CD4-positive, alpha-beta T cell (primary cell): ENCODE measurements at regions not wholly inside any gene's neighbourhood (a gene's known extent, or its start where the extent isn't known, plus 50 kb on each side); places are given as distances from the start of the nearest gene placed in this dataset.

Experiments used
- ATAC-seq: fragments of 200-7000 bp; cut with Tn5 transposase; one replicate; pipeline ENCODE4 v1.10.0; 2022; ENCODE audit warnings: mild to moderate bottlenecking; ENCODE audit not compliant: poor library complexity
- CTCF ChIA-PET: fragments of 350-600 bp; sonication (Branson Sonifier 250); formaldehyde crosslinking; loops from one replicate; lab custom pipeline; 2021; ENCODE audit warnings: antibody characterized with exemption, inconsistent platforms; lab: Charles Lee
- POLR2A ChIA-PET: fragments of 350-600 bp; sonication (Branson Sonifier 250); formaldehyde crosslinking; loops from one replicate; lab custom pipeline; 2021; ENCODE audit warnings: antibody characterized with exemption, inconsistent platforms; lab: Charles Lee
- DNase-seq, 14 experiments: peaks; one replicate each; pipeline ENCODE4 v3.0.0-alpha.2; 2013 to 2020; ENCODE audit warnings: mixed read lengths in 2 of 14
- H3K27ac ChIP-seq, 2 donors: one replicate each; pipeline versions ENCODE4 v1.5.1 to v1.7.0; 2013; ENCODE audit warnings: low read length in 2 of 2, low read depth in 1 of 2, mild to moderate bottlenecking in 1 of 2
- H3K27me3 ChIP-seq, 2 experiments: 1 replicate in 1 of 2; 2 replicates in 1 of 2; pipeline versions ENCODE4 v1.6.1 to v1.7.0; 2013; ENCODE audit warnings: low read length in 2 of 2, control low read depth in 1 of 2, mild to moderate bottlenecking in 1 of 2, moderate library complexity in 1 of 2; ENCODE audit not compliant: insufficient read depth in 2 of 2, control insufficient read depth in 1 of 2
- H3K36me3 ChIP-seq: one replicate; pipeline ENCODE4 v1.6.1; 2013; ENCODE audit warnings: low read length, control low read depth; ENCODE audit not compliant: insufficient read depth
- H3K4me1 ChIP-seq: one replicate; pipeline ENCODE4 v1.6.1; 2013; ENCODE audit warnings: low read length, control low read depth; ENCODE audit not compliant: insufficient read depth
- H3K4me3 ChIP-seq: one replicate; pipeline ENCODE4 v1.5.1; 2013; ENCODE audit warnings: mild to moderate bottlenecking, low read length, moderate library complexity
- H3K9me3 ChIP-seq, 2 experiments: 1 replicate in 1 of 2; 2 replicates in 1 of 2; pipeline versions ENCODE4 v1.6.1 to v1.7.0; 2013; ENCODE audit warnings: low read length in 2 of 2, mild to moderate bottlenecking in 2 of 2, control low read depth in 1 of 2, moderate library complexity in 1 of 2; ENCODE audit not compliant: control insufficient read depth in 1 of 2, insufficient read depth in 1 of 2
- H3K27ac Mint-ChIP-seq: one replicate; pipeline ENCODE4 v1.8.0; 2020; ENCODE audit warnings: mixed read lengths
- H3K27me3 Mint-ChIP-seq: one replicate; pipeline ENCODE4 v1.8.0; 2021; ENCODE audit warnings: mixed read lengths
- H3K36me3 Mint-ChIP-seq: one replicate; pipeline ENCODE4 v1.8.0; 2021; ENCODE audit warnings: low read depth, mixed read lengths
- H3K4me1 Mint-ChIP-seq: one replicate; pipeline ENCODE4 v1.8.0; 2021; ENCODE audit warnings: low read depth, mixed read lengths
- H3K4me3 Mint-ChIP-seq: one replicate; pipeline ENCODE4 v1.8.0; 2020; ENCODE audit warnings: mild to moderate bottlenecking, mixed read lengths
- H3K9me3 Mint-ChIP-seq: one replicate; pipeline ENCODE4 v1.8.0; 2020; ENCODE audit warnings: mixed read lengths
- CTCF ChIP-seq: fragments of 200-600 bp; IDR thresholded peaks from one replicate; pipeline ENCODE4 v1.8.0; 2022; ENCODE audit warnings: antibody characterized with exemption, mild to moderate bottlenecking
- intact Hi-C, 2 experiments: fragments of 100-400 bp; cut with DNase I in 1 of 2; cut with micrococcal nuclease in 1 of 2; formaldehyde crosslinking; loops; one replicate each; pipeline versions ENCODE4 v1.15.1 to v1.9.0; 2023 to 2025; cut with DNase I, micrococcal nuclease

- Histone ChIP-seq H3K4me3 (no peak overlapping the region), H3K4me1 (no peaks in the 10 kb centered on the region), H3K36me3 (no peaks in the 10 kb centered on the region), H3K9me3 (peaks cover 0 to 4% of the 10 kb centered on the region in 2 experiments), H3K27me3 (no peaks in the 10 kb centered on the region), H3K27ac (no peak overlapping the region)
- Mint-ChIP-seq H3K4me1 (no peaks in the 10 kb centered on the region), H3K27ac (no peak overlapping the region), H3K9me3 (no peaks in the 10 kb centered on the region), H3K4me3 (no peak overlapping the region), H3K36me3 (no peaks in the 10 kb centered on the region), H3K27me3 (no peaks in the 10 kb centered on the region)
- ChIA-PET CTCF (no interaction called here), POLR2A (no interaction called here)
- intact Hi-C loops = no loop called here
- DNase-seq (no peak), ATAC-seq (no peak)
- no peak for TF ChIP-seq CTCF
These were observed 653.3 kb upstream of the FOXG1 start for GRCh38 chr14:28113311-28113710.

- no peak for ATAC-seq
- peaks cover 10% of the 10 kb centered on the region for H3K9me3 Mint-ChIP-seq
These were observed 649.9 kb upstream of the FOXG1 start for GRCh38 chr14:28116716-28117115.

GRCh38 chr14:28119849-28120248 is 646.7 kb upstream of the FOXG1 start:
- no peak overlapping the region for H3K4me3 ChIP-seq
- no peak for TF ChIP-seq CTCF
- H3K27ac ChIP-seq = no peak overlapping the region
- H3K4me1 ChIP-seq = no peaks in the 10 kb centered on the region
- no peaks in the 10 kb centered on the region for H3K36me3 ChIP-seq
- ATAC-seq (no peak), DNase-seq (no peak)
- intact Hi-C loops = no loop called here
- H3K27me3 ChIP-seq = no peaks in the 10 kb centered on the region
- no peaks in the 10 kb centered on the region for H3K9me3 ChIP-seq
- Mint-ChIP-seq H3K27ac (no peak overlapping the region), H3K9me3 (peaks cover 21% of the 10 kb centered on the region), H3K4me1 (no peaks in the 10 kb centered on the region), H3K36me3 (no peaks in the 10 kb centered on the region), H3K4me3 (no peak overlapping the region), H3K27me3 (no peaks in the 10 kb centered on the region)
- CTCF ChIA-PET = no interaction called here
- POLR2A ChIA-PET = no interaction called here

More at GRCh38 chr14:28116716-28117115, 649.9 kb upstream of the FOXG1 start:
- intact Hi-C loops = no loop called here
- H3K27me3 Mint-ChIP-seq = no peaks in the 10 kb centered on the region
- H3K4me3 ChIP-seq = no peak overlapping the region
- no peaks in the 10 kb centered on the region for H3K4me1 Mint-ChIP-seq
- DNase-seq = no peak
- CTCF ChIA-PET = no interaction called here
- H3K36me3 ChIP-seq = no peaks in the 10 kb centered on the region
- no peaks in the 10 kb centered on the region for H3K27me3 ChIP-seq
- H3K4me1 ChIP-seq = no peaks in the 10 kb centered on the region
- no peak for TF ChIP-seq CTCF
- POLR2A ChIA-PET = no interaction called here
- H3K27ac Mint-ChIP-seq = no peak overlapping the region
- H3K36me3 Mint-ChIP-seq = no peaks in the 10 kb centered on the region
- H3K4me3 Mint-ChIP-seq = no peak overlapping the region
- H3K27ac ChIP-seq = no peak overlapping the region
- H3K9me3 ChIP-seq = no peaks in the 10 kb centered on the region
